Chondrocyte (in vitro differentiated cells): ENCODE measurements at regions not wholly inside any gene's neighbourhood (a gene's known extent, or its start where the extent isn't known, plus 50 kb on each side); places are given as distances from the start of the nearest gene placed in this dataset.

Experiments
- DNase-seq: peaks from one replicate; pipeline ENCODE4 v3.0.0; 2021; ENCODE audit warnings: mixed read lengths, low spot score
- H3K27ac Mint-ChIP-seq: one replicate; pipeline ENCODE4 v1.8.0; 2021; ENCODE audit warnings: mild to moderate bottlenecking, moderate library complexity, mixed read lengths; ENCODE audit not compliant: unreplicated experiment
- H3K27me3 Mint-ChIP-seq: 2 replicates; pipeline ENCODE4 v1.8.0; 2021; ENCODE audit warnings: low read depth, mixed read lengths
- H3K36me3 Mint-ChIP-seq: 2 replicates; pipeline ENCODE4 v1.8.0; 2021; ENCODE audit warnings: low read depth, mixed read lengths
- H3K4me1 Mint-ChIP-seq: 2 replicates; pipeline ENCODE4 v1.8.0; 2021; ENCODE audit warnings: low read depth, mild to moderate bottlenecking, mixed read lengths
- H3K4me3 Mint-ChIP-seq: one replicate; pipeline ENCODE4 v1.8.0; 2021; ENCODE audit warnings: mild to moderate bottlenecking, moderate library complexity, mixed read lengths; ENCODE audit not compliant: unreplicated experiment
- H3K9me3 Mint-ChIP-seq: 2 replicates; pipeline ENCODE4 v1.8.0; 2021; ENCODE audit warnings: low read depth, mixed read lengths
- TF ChIP-seq, protein P1 (sequence below): fragments of 200-600 bp; sonication (generic); IDR thresholded peaks from 2 replicates; pipeline ENCODE4 v1.5.0; 2021; ENCODE audit warnings: antibody characterized with exemption, mild to moderate bottlenecking, moderate library complexity

DNA sequence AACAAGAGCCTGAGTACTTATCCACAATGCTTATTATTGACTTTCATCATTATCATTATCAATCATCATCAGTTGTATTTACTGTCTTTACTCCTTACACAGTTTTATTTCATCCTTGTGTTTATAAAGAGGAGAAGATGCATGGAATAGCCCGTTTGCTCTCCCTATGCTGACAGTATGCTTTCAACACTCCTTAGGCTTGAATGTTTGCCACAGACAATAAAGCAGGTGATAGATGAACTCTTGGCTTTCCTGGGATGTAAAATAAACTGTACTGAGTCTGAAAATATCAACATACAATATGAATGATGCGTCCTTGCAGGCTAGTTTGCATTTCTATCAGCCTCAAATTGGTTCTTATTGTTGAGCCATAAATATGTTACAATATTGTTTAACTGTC lies 891.8 kb upstream of the NCAM2 start:
- no peak overlapping the region for H3K4me3 Mint-ChIP-seq
- no peak for DNase-seq
- no peak overlapping the region for H3K27ac Mint-ChIP-seq
- TF ChIP-seq, protein P1, sequence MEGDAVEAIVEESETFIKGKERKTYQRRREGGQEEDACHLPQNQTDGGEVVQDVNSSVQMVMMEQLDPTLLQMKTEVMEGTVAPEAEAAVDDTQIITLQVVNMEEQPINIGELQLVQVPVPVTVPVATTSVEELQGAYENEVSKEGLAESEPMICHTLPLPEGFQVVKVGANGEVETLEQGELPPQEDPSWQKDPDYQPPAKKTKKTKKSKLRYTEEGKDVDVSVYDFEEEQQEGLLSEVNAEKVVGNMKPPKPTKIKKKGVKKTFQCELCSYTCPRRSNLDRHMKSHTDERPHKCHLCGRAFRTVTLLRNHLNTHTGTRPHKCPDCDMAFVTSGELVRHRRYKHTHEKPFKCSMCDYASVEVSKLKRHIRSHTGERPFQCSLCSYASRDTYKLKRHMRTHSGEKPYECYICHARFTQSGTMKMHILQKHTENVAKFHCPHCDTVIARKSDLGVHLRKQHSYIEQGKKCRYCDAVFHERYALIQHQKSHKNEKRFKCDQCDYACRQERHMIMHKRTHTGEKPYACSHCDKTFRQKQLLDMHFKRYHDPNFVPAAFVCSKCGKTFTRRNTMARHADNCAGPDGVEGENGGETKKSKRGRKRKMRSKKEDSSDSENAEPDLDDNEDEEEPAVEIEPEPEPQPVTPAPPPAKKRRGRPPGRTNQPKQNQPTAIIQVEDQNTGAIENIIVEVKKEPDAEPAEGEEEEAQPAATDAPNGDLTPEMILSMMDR: no peak
- peaks cover 8% of the 10 kb centered on the region for H3K9me3 Mint-ChIP-seq
- H3K36me3 Mint-ChIP-seq: peaks cover 1% of the 10 kb centered on the region
- no peaks in the 10 kb centered on the region for H3K27me3 Mint-ChIP-seq
- H3K4me1 Mint-ChIP-seq: no peaks in the 10 kb centered on the region

DNA sequence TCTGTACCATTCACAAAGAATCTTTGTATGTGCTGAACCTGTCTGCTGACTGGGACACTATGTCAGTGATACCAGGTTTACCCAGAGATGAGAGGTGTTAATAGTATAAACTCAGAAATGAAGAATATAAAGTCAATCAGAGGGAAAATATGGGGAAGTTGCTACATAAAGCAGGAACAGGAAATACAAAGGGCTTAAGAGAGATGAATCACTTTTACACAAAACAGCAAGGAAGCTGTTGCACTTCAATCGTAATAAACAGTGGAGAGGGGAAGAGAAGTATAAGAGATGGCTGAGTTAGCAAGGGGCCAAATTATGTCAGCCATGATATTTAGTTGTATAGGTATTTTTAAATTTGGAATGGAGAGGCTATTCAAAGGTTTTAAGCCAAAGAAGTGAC lies 890.2 kb upstream of the NCAM2 start:
- no peak for DNase-seq
- Mint-ChIP-seq H3K27me3 (no peaks in the 10 kb centered on the region), H3K9me3 (peaks cover 17% of the 10 kb centered on the region), H3K4me1 (no peaks in the 10 kb centered on the region), H3K36me3 (peaks cover 3% of the 10 kb centered on the region), H3K4me3 (no peak overlapping the region), H3K27ac (no peak overlapping the region)
- TF ChIP-seq, protein P1: no peak

DNA sequence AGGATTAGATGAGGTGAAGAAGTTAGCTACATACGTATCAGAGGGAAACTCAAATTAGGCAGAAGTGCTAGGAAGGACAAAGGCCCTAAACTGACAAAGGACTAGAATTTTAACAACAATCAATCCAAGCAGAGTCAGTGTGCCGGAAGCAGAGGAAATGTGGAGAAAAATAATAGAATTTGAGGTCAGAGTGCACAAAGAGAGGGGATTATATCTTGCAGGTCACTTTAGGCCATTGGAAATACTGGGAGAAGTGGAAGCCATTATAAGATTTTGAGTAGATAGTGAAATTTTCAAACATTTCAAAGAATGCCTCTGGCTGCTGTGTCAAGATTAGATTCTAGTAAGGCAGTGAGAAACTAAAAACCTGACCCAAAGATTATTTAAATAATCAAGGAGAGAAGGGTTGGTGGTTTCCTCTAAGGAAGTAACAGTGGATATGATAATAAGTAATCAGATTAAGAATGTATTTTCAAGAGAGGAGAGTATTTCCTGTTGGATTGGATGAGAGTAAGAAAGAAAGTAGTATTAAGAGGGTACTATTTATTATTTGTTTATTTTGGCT lies 889.2 kb upstream of the NCAM2 start:
- Mint-ChIP-seq H3K27me3 (no peaks in the 10 kb centered on the region), H3K4me3 (no peak overlapping the region), H3K27ac (no peak overlapping the region), H3K4me1 (no peaks in the 10 kb centered on the region), H3K36me3 (peaks cover 3% of the 10 kb centered on the region), H3K9me3 (peaks cover 14% of the 10 kb centered on the region)
- TF ChIP-seq, protein P1: no peak
- DNase-seq: no peak

DNA sequence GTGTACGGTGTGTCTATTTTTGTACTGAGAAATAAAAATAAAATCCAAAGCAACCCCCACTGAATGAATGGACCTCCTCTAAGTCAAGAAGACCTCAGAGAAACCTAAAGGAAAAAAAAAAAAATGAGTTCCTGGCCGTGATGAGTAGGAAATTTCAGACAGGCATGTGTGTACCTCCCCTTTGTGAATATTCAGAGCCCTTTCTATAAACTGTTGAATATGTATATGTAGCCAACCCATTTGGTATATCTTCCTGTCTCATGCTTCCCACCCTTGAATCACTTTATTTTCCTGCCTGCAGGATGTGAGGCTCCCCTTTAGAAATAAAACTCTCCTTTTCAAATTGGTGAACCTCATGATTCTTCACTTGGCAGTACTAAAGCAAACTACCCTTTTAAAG lies 887.8 kb upstream of the NCAM2 start:
- Mint-ChIP-seq H3K4me1 (no peaks in the 10 kb centered on the region), H3K4me3 (no peak overlapping the region), H3K9me3 (peaks cover 25% of the 10 kb centered on the region), H3K27ac (no peak overlapping the region), H3K27me3 (no peaks in the 10 kb centered on the region), H3K36me3 (peaks cover 5% of the 10 kb centered on the region)
- DNase-seq: no peak
- TF ChIP-seq, protein P1: no peak

DNA sequence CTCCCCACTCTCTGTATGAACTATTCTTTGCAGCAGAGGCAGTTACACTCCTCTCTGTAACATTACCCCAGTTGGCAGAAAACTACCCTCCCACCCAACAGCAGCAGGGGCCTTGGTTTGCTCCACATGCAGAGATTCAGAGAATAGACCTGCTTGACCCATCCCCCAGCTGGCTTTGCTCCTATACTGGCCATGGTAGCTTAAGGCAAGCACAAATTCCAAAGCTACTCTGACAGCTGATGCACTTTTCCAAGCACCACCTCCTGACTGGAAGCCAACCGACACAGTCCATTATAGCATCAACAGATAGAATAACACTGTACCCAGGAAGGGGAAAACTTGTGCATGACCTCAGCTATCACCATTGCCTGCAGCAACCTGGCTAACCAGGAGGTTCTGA lies 846.5 kb upstream of the NCAM2 start:
- Mint-ChIP-seq H3K27ac (no peak overlapping the region), H3K27me3 (no peaks in the 10 kb centered on the region), H3K36me3 (peaks cover 3% of the 10 kb centered on the region), H3K4me3 (no peak overlapping the region), H3K4me1 (no peaks in the 10 kb centered on the region), H3K9me3 (peaks cover 47% of the 10 kb centered on the region)
- DNase-seq: no peak
- TF ChIP-seq, protein P1: no peak
